ENCODE measurements at regions not wholly inside any gene's neighbourhood (a gene's known extent, or its start where the extent isn't known, plus 50 kb on each side); places are given as distances from the start of the nearest gene placed in this dataset.

DNA sequence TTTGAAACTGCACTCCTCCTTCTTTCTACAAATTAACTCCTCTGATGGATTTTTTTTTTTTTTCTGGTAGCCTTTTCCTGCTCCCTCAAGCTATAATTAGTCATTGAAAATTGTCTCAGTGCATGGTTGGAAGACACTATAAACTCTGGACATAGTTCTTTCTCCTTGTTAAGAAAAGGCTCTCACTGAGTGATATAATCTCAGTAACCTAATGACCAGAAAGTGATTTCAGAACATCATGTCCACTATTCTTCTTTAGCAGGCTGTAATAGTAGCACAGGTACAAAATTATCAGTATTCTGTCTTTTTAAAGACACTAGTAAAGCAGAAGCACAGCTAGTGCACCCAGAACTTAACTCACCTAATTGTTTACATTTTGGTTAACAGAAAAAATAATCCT lies 752.6 kb upstream of the PHF14 start:
- TF ChIP-seq GATA3 (IDR thresholded peaks at IDR 0.05; ENCODE audit: low read depth, low read length) (no peak), GATA2 (IDR thresholded peaks at IDR 0.05; ENCODE audit: low read depth, low read length) (no peak)
